NOMO-1 (cell line): ENCODE measurements at regions not wholly inside any gene's neighbourhood (a gene's known extent, or its start where the extent isn't known, plus 50 kb on each side); places are given as distances from the start of the nearest gene placed in this dataset.
"Not testable (repeated sequence)": the region's sequence is repeated elsewhere in the genome, so short reads cannot be mapped to it uniquely, and the experiment has no call there.

Experiments
- DNase-seq, 2 experiments: peaks; one replicate each; lab custom pipeline; 2025; ENCODE audit not compliant: unreplicated experiment in 2 of 2; lab: John Stamatoyannopoulos, UW

DNA sequence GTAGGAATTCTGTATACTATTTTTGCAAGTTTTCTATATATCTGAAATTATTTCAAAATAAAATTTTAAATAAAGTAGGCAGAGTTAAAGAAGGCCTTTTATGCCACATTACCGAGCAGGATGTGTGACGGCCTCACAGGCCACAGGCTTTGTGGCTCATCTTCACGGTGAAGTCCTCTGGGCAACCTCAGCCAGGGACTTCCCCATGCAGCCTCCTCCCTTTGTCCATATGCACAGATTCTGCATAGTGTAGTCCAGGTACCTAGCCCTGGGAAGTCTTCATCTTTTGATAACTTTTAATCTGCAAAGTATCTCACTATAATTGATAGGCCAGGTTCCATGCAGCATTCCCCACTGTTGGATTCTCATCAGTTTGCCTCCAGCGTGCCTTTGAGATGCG lies 62.8 kb downstream of the ARHGAP11B start:
- DNase-seq: not testable (repeated sequence)

DNA sequence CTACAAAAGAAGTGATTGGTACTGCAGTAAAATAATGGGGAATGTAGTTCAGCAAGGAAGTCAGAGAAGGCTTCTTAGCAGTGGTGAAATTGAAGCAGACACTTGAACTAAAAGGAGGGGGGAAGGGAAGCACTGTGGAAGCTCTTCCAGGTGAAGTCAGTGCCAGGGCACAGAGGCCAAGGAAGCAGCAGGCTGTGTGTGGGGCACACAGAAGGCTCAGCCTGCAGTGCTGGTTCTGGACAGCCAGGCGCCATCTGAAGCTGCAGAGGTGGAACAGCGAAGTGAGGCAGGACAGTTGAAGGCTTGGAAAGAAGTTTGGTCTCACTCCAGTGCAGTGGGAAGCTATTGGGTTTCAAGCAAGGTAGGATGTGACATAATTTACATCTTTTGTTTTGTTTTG lies 64.2 kb downstream of the ARHGAP11B start:
- not testable (repeated sequence) for DNase-seq

GRCh38 chr15:30695811-30696210 lies 69.9 kb downstream of the ARHGAP11B start:
- not testable (repeated sequence) for DNase-seq

DNA sequence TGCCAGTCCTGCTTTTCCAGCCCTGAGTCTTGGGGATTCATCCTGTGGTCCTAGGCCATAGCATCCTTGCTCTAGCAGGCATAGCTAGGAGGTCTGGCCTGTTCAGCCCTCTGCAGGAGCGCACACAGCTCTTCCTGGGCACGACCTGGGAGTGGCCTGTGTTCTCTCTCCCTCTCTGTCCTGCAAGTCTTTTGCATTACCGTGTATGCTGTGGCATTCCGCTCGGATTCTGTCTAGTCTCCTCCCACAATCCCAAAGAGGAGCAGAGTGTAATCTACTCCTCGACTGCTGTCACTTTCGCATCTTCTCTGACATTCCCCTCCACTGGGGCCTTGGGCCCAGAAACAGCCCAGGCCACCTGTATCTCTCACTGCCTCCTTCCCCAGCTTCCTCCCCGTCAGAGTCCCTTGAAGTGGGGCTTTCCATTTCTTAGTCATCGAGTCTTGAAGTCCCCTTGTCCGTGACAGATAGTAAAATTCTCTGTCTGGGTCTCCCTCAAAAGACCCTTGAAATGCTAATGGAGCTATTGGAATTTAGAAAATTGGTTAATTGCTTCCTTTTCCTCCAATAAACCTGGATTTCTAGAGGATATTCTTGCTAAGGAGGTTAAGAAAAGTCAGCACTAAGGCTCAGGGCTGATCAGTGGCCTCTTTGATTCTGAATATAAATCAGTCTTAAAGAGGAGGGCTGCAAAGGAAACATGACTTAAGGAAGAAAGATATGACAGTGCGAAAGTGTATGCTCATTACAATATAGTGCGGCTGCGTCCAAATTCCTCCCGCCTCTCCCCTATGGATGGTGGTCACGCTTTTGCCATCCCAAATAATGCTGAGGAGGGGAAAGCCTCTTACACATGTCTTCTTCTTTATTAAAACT lies 70.7 kb downstream of the ARHGAP11B start:
- not testable (repeated sequence) for DNase-seq

- DNase-seq: not testable (repeated sequence)
Observed at GRCh38 chr15:30697315-30697685, 71.4 kb downstream of the ARHGAP11B start.

GRCh38 chr15:30700006-30700597 lies 74.2 kb downstream of the ARHGAP11B start:
- not testable (repeated sequence) for DNase-seq

DNA sequence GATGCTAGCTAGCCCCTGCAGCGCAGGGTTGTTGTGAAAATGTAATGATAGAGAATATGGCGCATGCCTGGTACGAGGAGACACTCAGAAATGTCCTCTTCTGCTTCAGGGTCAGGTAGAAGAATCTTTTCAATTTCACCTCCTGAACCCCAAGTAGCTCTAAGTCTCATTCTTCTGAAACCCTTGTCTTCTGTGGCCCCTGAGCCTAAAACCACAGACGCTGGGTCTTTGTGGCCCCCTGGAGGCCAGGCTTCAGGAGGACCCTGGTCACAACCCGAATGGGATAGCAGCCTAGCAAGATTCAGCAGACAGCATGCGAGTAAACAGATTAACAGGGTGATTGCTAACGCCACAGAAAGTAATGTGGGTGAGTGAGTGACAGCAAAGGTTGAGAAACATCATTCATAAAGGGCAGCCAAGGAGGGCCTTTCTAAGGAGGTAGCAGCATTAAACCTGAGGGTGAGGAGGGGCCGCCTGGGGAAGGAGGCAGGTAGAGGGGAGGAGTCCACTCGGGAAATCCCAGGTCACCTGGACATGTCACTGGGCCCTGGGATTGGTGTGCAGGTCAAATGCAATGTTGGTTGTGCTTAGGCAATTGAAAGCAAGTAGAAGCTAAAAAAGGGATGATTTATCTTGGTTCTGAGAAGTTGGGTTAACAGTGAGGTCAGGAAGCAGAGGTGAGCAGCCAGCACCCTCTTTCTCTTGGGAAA lies 82.2 kb downstream of the ARHGAP11B start:
- DNase-seq: not testable (repeated sequence)

- DNase-seq: not testable (repeated sequence)
Observed at GRCh38 chr15:30708809-30709208, 82.9 kb downstream of the ARHGAP11B start.

DNA sequence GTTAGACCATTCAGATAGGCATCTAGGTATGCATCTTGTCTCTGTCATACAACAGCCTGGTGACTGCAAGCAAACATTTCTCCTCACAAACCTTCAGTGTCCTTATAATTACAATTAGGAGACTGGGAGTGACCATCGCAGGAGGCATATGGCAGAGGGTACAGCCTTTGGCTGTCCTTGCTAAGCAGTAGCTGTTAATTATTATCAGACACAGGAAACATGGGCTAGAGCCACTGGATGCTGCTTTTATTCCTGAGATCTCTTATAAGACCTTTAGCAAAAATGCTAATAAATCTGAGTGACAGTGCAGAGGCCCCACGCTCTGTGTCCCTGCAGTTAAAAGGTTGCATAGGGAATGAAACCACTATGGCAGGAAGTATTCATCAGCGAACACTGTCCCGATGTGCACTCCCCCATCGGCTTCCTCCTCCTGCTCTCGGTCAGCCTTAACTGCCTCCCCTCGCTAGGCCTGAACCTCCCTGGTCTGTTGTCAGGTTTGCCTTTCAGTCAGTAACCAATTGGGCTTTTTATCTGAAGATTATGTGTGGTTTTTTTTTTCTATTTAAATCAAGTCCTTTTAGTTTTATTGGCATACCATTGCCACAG lies 92.2 kb downstream of the ARHGAP11B start:
- not testable (repeated sequence) for DNase-seq

- not testable (repeated sequence) for DNase-seq
Observed at GRCh38 chr15:30719363-30719762, 93.4 kb downstream of the ARHGAP11B start.

DNA sequence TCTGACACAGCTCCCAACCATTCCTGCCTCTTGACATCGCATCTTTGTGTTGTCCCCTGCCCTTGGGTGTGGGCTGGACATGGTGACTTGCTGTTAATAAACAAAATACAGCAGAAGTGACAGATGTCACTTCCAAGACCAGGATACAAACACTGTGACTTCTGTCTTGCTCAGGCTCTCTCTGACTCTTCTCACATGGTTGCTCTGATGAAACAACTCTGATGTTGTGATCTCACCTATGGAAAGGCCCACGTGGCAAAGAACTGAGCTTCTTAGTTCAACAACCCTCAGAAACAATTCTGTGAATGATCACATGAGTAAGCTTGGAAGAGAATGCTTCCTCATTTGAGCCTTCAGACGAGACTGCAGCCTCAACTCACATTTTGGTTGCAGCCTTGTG lies 94.9 kb downstream of the ARHGAP11B start:
- not testable (repeated sequence) for DNase-seq

- not testable (repeated sequence) for DNase-seq
Observed at GRCh38 chr15:30721529-30721928, 95.6 kb downstream of the ARHGAP11B start.

GRCh38 chr15:30723540-30724175 lies 97.7 kb downstream of the ARHGAP11B start:
- not testable (repeated sequence) for DNase-seq

DNA sequence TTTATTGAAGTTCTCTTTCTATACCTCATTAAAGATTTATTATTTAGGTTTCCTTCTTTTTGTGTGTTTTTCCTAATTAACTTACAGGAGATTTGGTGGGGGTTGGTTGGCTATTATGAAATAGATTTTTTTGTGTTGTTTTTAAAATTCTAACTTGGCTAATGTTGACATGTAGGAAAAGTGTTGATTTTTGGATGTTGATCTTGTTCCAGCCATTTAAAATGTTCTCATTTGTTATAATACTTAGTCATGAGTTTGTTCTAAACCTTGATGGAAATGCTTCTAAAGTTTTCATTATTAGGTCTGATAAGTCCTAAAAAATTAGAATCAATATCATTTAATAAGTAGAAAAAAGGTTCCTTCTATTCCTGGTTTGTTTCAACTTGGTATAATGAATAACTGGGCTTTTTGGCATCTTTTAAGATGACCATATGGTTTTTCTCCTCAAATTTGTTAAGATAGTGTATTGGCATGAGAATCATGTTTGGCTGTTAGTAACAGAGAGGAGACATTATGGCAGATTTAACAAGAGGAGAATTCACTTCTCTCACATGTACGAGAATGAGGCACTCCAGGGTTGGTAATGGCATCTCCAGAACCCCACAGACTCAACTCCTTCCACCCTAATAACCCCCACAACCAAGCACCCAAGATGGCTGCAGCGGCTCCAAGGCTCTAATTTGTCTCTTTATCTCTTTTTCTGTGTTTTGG lies 104.1 kb downstream of the ARHGAP11B start:
- DNase-seq: not testable (repeated sequence)

- not testable (repeated sequence) for DNase-seq
Observed at GRCh38 chr15:30730633-30731032, 104.7 kb downstream of the ARHGAP11B start.

DNA sequence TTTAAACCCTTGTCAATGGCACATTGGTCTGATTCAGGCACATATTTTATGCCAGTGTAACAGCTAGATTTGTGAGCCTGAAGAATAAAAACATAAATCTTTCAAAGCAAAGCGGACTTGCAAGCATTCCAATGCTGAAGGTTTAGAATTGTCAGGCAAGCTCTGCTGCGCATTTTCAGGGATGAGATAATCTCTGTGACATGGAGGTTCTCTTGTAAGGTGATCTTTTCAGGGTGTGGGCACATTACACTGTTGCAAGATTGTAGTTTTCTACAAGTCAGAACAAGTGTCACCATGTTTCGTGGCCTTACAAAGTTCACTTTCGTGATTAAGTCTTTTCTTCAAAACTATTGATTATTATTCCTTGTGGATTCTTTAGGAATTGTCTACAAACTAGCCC lies 106.2 kb downstream of the ARHGAP11B start:
- DNase-seq: not testable (repeated sequence)

DNA sequence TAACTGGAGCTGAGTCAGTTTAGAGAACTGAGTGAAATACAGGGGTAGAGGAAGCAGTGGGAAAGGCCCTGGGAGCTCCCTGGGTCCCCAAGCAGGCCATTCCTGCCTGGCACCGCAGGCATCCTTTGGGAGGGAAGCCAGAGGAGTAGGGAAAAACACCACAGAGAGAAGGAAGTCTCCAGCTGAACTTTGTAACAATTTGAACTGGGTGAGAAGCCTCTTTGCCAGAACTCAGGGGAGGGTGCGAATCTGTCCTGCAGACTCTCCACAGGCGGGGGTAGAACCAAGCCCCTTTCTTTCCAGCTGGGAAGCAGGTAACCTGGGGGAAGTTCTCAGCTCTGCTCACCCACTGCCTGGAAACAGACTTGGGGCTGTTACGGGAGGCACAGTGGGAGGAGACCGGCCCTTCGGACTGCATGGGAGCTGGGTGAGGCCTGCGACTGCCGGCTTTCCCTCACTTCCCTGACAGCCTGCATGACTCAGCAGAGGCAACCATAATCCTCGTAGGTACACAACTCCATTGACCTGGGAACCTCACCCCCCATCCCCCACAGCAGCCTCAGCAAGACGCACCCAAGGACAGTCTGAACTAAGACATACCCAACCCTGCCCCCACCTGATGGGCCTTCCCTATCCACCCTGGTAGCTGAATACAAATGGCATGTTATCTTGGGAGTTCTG lies 110.1 kb downstream of the ARHGAP11B start:
- DNase-seq: not testable (repeated sequence)

GRCh38 chr15:30742796-30743195 lies 116.9 kb downstream of the ARHGAP11B start:
- DNase-seq: not testable (repeated sequence)

DNA sequence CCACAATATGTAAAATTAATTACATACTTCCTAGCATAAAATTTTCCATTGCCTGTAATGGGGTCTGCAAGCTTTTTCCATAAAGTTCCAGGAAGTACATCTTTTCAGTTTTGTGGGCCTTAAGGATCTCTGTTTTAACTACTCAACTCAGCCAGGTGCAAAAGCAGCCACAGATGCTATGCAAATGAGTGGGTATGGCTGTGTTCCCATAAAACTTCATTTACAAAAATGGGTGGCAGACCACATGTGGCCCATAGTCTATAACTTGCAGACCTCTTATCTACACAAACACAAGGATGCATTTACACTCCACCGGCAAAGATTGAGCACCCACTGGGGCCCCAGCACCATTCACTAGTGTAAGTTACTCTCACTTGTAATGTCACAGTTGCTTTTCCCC lies 123.1 kb downstream of the ARHGAP11B start:
- DNase-seq: not testable (repeated sequence)
